Endothelial cell of hepatic sinusoid (primary cell): ENCODE measurements at regions not wholly inside any gene's neighbourhood (a gene's known extent, or its start where the extent isn't known, plus 50 kb on each side); places are given as distances from the start of the nearest gene placed in this dataset.

Experiments used
- in situ Hi-C: cut with HindIII; loops from 2 replicates; pipeline ENCODE4 v1.10.0; 2017; ENCODE audit warnings: low sequenced_read_pairs

DNA sequence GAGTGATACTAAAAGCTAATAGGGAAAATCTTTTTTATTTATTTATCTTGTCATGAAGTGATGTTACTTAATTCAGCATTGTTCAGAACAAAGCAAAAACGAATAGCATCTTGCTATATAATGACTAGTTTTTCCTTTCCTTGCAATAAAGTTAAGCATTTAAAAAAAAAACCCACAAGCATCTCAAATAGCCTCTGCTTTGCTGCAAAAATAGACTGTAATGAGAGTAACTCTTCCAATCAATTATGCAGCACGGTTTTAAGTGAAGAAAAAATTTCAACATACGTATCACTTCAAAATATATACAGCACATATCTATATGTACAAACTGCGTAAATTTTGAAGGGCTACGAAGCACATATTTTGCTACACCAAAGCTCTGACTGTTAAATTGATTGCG is 153.3 kb upstream of the VRK2 start:
- in situ Hi-C loops = no loop called here

DNA sequence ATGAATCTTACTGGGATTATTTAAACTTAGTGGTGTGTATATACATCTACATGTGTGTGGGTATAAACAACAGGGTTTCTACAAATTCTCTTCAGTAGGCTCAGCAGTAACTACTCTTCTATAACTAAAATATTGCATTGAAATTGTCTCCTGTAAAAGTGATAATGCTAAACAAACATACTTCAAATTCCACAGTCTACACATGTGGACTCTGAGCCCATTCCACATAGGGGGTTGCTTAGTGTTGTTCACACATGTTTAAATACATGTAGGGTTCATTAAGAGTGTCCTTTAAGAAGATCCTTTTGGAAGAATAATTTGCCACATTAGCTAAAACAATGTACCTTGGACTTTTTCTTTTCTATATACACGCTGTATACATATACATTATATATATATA is 152.8 kb upstream of the VRK2 start:
- in situ Hi-C loops = no loop called here

DNA sequence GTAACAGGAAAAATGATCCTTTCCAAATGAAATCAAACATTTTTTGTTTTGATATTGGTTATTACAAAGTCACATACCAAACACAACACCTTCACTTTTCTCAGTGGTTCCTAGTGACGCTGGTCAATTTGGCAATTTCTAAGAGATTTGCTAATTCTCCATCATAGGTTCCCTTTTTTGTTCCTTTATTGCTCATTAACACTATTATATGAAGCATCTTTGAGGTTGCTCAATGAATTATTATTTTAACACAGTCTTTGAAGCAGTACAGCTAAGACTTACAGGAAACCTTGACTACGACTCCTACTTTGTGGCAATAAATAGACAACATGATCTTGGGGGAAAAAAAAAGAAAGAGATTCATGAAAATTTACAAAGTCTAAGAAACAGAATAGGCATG is 152.2 kb upstream of the VRK2 start:
- in situ Hi-C loops = no loop called here

DNA sequence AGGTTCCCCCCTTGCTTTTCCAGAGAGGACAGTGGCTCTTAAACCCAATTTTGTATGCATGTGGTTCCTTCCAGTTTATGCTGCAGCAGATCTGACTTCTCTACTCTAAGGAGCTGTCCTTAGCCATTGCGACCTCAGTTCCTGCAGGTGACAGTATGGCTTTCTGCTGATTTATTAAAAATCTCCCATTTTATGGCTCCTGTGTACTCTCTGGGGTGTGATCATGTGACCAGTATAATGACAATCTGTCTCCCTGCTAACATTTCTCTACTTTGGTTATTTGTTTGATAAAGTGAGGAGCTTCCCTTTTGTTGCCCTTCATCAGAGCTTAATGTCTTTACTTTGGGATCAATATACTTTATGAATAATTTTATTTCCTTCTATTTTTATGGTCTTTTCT is 148.7 kb upstream of the VRK2 start:
- in situ Hi-C loops = no loop called here

DNA sequence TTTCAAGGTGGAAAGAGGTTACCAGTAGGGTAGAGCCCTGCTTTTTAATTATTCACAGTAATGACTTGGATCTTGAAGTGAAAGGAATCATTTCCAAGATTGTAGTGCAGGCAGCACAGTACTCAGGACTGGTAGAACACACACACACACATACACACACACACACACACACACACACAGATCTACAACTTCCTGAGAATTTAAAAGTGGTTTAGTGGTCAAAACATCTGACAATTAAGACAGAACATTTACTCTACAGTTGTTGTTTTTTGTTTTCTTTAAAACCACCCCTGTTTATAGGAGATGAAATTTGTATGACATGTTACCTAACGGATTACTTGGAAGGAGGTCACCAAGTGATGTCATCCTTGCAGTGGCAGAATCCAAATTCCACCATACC is 146.7 kb upstream of the VRK2 start:
- in situ Hi-C loops = no loop called here

DNA sequence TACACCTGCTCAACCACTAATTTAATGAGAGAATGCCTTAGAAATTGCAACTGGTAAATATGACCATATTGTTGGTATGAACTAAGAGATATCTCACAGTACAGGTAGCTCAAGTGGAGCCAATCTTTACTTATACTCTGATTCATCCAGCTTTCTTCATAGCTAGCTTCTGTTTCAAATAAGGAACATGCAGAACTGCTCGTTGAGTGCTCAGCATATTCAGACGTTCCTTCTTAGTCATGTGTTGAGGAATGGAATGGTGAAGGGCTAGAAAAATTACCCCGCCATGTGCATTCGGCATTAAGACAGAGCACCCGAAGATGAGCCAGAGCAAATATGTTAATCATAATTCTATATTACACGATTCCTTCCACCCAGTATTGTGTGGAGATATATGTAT is 144.0 kb upstream of the VRK2 start:
- in situ Hi-C loops = no loop called here

DNA sequence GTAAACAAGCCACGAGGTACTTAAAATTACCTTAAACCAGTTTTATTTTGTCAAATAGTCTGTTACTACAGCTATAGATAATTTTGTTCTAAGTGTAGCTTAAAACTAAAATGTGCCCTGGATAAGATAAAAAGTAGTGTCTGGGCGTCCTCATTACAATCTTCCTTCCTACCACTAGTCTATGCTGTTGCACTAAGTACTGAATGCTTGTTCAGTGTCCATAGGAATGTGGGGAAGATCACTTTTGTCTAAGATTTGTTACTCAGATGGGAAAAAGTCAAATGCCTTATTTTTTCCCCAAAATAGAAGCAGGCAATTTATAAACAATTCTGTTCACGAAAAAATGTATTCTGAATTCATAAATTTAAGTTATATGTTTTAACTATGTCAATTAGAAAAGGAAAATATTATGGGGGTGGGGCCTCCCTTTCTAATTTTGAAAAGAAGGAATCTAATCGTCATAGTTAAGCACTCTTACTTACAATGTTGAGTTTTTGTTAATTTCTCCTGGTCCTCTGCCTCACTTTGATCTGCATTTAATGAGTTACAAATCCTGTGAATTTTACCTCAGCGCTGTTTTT is 140.4 kb upstream of the VRK2 start:
- in situ Hi-C loops = no loop called here

DNA sequence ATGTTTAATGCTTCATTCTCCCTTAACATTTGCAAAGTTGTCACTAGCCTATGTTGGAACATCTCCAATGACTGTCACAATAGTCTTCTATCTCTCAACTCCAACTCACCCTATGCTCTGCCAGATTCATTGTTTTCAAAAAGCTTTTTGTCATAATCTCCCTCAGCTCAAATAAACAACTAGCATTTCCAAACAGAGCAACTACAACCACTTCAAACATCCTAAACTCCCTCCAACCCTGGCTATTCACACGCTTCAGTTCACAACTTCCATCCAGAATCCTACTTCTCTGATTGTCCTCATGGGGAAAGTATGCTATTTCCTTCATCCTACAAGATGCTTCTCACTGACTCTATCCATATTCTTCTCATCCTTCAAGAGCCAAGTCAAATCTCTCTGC is 139.2 kb upstream of the VRK2 start:
- in situ Hi-C loops = no loop called here

DNA sequence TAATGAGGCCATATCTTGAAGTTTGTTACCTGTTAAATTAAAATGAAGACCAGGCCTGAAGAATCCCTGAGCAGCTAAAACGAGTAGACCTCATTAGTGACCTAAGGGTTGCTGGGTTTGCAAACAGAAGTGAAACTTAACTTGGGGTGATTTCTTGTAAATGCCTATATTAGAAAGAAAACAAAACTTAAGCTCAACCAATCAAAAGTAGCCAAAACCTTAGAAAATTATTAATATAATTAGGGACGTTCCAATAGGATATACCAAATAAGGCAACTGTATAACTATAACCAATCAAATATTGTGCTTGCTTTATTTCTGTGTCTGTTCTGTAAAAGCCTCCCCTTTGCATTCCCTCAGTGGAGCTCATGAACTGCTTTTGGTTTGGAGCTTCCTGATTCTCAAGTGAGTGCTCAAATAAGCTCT is 137.9 kb upstream of the VRK2 start:
- in situ Hi-C loops = no loop called here

DNA sequence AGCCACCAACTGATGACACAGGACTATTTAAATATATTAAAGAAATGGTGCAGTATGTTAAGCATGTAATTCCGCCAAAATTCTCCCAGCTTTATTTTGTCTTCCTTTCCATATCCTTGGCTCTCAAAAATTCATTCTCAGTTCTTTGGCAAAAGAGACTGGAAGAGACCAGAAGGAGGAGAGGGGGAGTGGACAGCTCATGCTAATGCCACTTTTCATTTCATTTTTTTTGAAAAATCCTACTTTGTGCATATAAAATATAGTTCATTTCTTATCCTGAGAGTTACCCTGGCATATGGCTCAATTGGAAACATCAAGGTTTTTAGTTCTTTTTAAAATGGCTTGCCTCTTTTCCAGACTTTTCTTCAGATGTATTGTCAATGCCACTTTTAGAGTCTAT is 128.5 kb upstream of the VRK2 start:
- in situ Hi-C loops = no loop called here

DNA sequence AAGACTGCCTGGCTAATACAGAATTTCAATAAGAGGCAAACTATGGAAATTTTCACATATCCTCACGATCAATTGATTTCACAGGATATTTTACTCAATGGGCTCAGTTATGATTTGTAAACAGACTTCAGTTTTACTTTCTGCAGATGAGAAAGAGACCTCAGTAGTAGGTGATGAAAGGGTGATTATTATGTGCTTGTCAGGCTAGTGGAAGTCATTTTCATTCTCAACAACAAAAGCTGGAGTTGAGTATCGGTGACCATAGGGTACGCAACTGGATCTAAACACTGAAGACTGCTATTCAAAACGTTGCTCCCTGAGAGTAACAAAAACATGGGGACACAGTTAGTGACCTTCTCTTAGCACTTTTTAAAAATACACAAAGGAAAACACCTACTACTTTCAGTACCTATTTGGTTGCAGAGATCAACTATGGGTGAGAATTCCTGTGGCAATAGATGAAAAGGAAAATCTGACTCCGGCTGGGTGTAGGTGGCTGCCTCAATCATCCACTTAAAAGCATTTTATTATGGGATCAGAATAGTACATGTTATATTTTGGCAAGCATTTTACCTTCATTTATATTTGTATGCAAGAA is 126.2 kb upstream of the VRK2 start:
- in situ Hi-C loops = no loop called here

DNA sequence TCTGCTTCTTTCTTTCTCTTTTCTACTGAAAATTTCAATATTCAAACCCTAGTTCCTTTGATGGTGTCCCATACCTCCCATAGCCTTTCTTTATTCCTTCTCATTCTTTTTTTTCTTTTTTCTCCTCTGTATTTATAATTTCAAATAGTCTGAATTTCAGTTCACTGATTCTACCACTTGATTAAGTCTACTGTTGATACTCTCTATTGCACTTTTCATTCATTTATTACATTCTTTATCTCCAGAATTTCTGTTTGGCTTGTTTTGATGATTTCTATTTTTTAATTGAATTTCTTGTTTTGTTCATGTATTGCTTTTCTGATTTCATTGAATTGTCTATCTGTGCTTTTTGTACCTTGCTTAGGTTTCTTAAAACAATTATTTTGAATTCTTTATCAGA is 111.9 kb upstream of the VRK2 start:
- in situ Hi-C loops = no loop called here

DNA sequence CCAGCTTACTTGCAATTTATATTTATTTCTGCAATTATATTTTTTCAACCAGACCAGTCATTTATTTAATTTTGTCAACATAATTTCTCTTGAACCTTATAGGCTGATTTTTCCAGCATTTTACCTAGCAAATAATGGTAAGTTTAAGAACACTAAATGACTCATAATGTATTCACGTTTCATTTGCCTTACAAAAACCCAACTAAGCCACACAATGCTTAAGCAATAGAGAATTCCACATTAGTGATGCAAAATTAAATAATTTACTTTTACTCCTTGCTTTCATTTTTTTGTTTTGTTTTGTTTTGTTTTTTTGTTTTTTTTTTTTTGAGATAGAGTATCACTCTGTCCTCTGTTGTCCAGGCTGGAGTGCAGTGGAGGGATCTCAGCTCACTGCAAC is 110.4 kb upstream of the VRK2 start:
- in situ Hi-C loops = no loop called here

DNA sequence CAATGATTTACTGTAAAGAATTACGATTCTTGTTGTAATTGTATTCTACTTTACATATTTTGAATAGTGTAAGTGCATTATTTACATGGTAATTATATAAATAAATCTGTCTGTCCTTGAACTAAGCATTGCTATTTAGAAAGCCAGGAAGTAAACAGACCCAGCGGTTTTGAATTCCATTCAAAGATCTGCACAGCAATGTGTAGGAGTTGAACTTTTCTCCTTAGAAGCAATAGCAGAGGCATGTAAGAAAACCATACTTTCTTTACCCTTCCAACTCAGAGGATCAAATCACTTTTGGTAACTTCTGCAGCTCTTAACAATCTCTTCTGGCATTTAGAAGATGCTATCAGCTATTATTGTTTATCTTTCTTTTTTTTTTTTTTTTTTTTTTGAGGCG is 109.2 kb upstream of the VRK2 start:
- in situ Hi-C loops = no loop called here

DNA sequence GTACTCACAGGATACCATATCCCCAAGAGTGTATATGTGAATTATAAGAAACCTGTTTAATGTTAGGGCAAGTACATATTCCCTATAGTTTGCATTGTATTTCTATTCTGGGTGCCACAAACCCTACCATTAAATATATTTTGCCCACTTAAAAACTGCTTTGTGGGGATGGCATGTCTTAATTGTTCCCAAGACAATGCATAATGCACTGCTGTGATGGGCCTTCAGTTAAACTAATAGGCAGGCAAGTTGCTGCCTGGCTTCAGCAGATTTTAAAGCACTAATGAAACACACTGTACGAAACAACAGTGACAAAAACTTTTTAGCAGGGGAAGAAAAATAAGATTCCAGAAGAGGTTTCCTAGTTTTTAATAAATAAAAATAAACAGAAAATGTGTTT is 104.8 kb upstream of the VRK2 start:
- in situ Hi-C loops = no loop called here

DNA sequence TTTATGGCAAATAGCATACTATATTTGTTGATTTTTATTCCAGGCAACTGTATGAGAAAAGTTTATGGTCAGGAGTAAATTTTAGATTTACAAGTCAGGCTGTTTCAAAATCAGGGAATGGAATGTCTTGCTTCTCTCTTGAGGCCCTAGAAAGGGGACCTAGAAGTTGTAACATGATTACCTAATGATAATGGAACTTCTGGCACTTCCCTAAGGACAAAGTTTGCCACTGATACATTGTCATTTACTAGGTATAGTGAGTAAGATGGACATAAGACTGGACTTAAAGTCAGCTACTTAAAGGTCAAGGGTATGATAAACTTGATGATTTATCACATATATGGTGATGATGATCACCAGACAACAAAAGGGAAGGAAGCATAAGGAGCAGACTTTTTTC is 103.3 kb upstream of the VRK2 start:
- in situ Hi-C loops = no loop called here

DNA sequence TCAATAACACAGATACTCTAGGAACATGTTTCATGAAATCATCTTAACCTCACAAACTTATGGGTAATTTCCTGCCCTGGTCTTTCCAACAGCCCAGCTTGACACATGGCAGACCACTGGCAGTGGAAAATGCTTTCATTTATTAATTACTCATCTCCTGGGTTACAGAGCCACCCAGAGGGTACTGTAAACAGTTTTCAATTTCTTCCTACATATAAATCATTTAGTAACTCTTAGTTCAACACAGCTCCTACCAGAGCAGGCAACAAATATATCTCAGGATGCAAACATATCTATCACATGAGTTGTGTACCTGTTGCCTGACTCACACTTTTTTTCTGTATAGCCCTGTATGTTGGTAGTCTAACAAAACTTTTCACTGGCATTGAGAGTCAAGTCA is 99.2 kb upstream of the VRK2 start:
- in situ Hi-C loops = no loop called here

DNA sequence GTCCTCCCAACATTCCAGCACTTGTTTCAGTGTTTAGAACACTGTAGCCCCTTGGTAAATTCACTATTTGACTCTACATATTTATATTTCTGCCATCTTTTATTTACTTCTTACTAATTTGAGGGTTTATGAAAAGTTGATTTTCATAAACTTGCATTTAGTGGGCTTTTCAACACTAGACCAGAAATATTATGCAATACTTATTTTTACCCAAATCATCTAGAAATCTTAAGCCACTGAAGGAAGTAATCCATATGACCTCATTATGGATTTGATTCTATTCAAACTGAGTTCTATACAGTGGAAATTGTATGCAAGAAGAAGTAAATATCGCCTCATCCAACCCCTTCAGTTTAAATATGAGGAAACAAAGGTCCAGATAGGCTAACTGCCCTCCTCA is 92.6 kb upstream of the VRK2 start:
- in situ Hi-C loops = no loop called here

DNA sequence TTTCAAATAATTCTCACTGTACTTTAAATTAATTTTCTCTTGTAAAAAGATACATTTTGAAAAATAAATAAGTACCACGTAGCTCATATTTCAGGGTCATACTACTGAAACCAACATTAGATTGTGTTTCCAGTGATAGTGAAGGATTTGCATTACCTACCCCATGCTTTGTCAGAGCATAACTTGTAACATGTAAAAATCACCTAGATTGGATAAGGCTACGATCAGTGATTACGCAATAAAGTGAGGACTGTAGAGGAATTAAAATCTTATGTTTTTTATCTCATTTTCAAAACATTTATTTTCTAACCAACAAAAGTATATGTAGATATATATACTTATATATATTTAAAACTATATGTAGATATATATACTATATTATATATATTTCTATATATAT is 89.4 kb upstream of the VRK2 start:
- in situ Hi-C loops = no loop called here

DNA sequence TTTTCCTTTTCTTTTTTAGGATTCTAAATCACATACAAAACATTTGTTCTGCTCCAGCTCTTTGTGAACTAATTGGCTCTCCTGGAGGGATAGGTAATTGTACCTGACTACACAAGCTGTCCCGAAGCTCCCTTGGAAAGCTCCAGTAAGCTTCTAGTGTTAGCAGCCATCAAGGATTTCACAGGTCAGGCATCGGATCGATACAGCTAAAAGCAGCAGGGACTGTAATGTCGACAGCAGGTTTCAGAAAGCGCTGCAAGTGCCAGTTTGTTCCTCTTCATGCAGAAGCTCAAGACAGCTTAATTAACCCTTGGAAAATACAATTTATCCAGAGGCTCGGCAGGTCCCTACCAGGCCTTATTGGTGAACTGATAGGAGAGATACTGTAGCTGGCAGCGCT is 87.2 kb upstream of the VRK2 start:
- in situ Hi-C loops = no loop called here

DNA sequence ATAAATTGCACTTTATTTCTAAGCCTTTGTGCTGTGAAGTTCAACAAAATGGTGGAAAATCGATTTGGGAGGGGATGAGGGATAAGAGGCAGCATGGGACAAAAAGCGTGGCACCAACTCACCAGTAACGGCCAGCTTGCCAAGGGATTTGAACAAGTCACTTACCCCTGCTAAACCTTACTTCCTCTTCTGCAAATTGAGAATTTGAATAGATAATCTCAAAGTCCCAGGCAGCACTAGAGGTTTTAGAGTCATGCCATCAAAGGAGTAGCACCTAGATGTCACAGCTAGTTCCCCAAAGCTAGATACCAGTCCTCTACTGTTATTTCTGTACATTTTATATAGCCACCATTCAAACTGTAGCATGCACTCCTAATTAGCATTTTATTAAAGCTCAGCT is 83.7 kb upstream of the VRK2 start:
- in situ Hi-C loops = no loop called here

DNA sequence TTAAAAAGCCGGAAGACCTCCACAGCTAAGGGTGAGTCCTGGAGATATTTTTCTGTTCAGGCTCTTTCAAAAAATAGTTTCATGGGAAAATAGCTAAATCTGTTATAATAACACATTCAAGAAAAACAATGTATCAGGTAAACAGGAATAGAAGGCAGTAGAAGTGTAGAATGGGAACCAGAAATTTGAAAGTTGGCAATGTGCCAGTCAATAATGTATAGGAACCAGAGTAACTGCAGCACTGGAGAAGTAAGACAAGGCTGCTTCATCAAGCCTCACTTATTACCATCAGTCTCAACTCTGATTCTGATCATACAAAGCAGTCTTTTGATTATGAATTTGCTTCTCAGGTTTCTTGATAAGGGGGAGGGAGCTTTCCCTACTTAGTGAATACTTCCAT is 81.4 kb upstream of the VRK2 start:
- in situ Hi-C loops = no loop called here

DNA sequence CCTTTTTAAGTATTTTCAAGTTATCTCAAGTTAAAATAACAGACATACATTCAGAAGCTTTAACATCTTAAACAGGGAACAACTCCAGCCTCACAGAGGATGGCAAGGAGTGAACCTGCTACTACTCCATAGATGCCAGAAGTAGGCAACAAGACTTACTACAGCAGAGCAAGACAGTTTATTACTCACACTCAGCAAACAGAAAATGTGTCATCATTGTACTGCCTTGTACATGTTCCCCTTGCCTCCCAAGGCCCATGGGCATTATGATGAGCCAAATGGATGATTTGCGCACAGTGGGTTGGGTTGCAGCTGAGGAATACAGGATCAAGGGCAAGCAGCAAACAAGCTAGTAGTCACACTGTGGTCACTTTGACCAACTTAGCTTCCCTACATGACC is 80.6 kb upstream of the VRK2 start:
- in situ Hi-C loops = no loop called here
